Immature natural killer cell (primary cell): ENCODE measurements at regions not wholly inside any gene's neighbourhood (a gene's known extent, or its start where the extent isn't known, plus 50 kb on each side); places are given as distances from the start of the nearest gene placed in this dataset.

ENCODE experiments used
- DNase-seq, 3 donors: peaks; one replicate each; pipeline ENCODE4 v3.0.0; 2022; ENCODE audit warnings: mixed read lengths in 1 of 3
- H3K27ac Mint-ChIP-seq, 6 donors: one replicate each; pipeline ENCODE4 v1.8.0; 2020; ENCODE audit warnings: mixed read lengths in 6 of 6, mild to moderate bottlenecking in 5 of 6, inconsistent platforms in 4 of 6, moderate library complexity in 3 of 6
- H3K27me3 Mint-ChIP-seq, 3 donors: one replicate each; pipeline ENCODE4 v1.8.0; 2020 to 2021; ENCODE audit warnings: low read depth in 3 of 3, mild to moderate bottlenecking in 3 of 3, mixed read lengths in 3 of 3, moderate library complexity in 3 of 3, inconsistent platforms in 1 of 3
- H3K36me3 Mint-ChIP-seq, 3 donors: one replicate each; pipeline ENCODE4 v1.8.0; 2020; ENCODE audit warnings: mixed read lengths in 3 of 3, inconsistent platforms in 2 of 3, mild to moderate bottlenecking in 2 of 3
- H3K4me1 Mint-ChIP-seq, 2 donors: one replicate each; pipeline ENCODE4 v1.8.0; 2020; ENCODE audit warnings: inconsistent platforms in 2 of 2, mild to moderate bottlenecking in 2 of 2, mixed read lengths in 2 of 2, moderate library complexity in 1 of 2
- H3K4me3 Mint-ChIP-seq, 5 donors: one replicate each; pipeline ENCODE4 v1.8.0; 2020; ENCODE audit warnings: mild to moderate bottlenecking in 5 of 5, mixed read lengths in 5 of 5, inconsistent platforms in 3 of 5, moderate library complexity in 3 of 5
- H3K9me3 Mint-ChIP-seq, 6 donors: one replicate each; pipeline ENCODE4 v1.8.0; 2020; ENCODE audit warnings: mild to moderate bottlenecking in 6 of 6, mixed read lengths in 6 of 6, inconsistent platforms in 4 of 6, moderate library complexity in 3 of 6

DNA sequence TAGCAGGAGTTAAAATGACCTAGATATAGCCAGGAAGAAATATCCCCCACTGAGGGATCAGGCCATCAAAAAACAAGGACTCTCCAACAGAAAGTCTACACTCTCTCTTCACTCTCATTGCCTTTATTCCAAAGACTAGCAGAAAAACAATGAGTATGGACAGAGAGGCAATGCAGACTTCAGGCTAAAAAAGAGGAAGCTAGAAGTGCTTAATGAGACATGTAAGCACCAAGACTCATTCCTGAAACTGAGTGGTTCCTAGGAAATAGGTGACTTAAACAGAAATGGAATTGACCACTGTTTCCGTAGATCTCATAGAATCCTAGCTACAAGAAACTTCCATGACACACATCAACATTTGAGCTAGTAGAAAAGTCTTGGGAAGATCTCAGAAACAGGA is 387.3 kb downstream of the KDM5D start:
- DNase-seq = no peak

DNA sequence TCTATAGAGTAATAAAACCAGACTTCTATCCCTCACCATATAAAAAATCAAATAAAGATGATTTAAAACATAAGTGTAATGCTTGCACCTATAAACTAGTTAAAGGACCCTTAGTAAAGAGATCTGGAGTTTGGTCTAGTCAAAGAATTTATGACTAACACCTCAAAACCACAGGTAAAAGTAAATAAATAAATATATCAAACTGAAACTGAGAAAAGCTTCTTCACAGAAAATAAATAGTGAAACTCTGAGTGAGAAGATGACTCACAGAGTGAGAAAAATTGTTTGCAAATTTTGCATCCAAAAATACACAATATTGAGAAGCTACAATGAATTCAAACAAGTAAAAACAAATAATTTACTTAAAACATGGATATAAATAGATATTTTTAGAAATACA is 387.8 kb downstream of the KDM5D start:
- Mint-ChIP-seq H3K4me1 (no peaks in the 10 kb centered on the region), H3K27ac (no peak overlapping the region), H3K27me3 (no peaks in the 10 kb centered on the region), H3K36me3 (no peaks in the 10 kb centered on the region), H3K4me3 (no peak overlapping the region), H3K9me3 (peaks cover 0 to 2% (median 0%) of the 10 kb centered on the region in 6 donors)
- no peak for DNase-seq

More for the DNA sequence above, 387.3 kb downstream of the KDM5D start:
- peaks cover 0 to 2% (median 0%) of the 10 kb centered on the region in 6 donors for H3K9me3 Mint-ChIP-seq
- H3K27me3 Mint-ChIP-seq = no peaks in the 10 kb centered on the region
- no peak overlapping the region for H3K4me3 Mint-ChIP-seq
- no peaks in the 10 kb centered on the region for H3K4me1 Mint-ChIP-seq
- H3K27ac Mint-ChIP-seq = no peak overlapping the region
- no peaks in the 10 kb centered on the region for H3K36me3 Mint-ChIP-seq

DNA sequence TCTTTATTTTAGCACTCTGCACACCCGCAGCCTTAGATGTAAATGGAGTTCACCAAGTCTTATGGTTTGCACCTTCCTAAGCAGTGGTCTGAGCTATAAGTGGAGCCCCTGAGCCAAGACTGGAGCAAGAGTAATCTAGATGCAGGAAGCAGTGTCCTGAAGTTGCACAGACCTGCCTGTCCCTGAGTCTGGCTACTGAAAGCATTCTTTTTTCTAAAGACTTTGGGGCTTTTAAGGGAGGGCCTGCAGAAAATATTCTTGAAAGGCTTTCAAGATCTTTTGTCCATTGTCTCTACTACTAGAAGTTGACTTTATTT is 389.7 kb downstream of the KDM5D start:
- no peak for DNase-seq
- H3K9me3 Mint-ChIP-seq = peaks cover 0 to 2% (median 0%) of the 10 kb centered on the region in 6 donors
- H3K4me3 Mint-ChIP-seq = no peak overlapping the region
- no peak overlapping the region for H3K27ac Mint-ChIP-seq
- H3K27me3 Mint-ChIP-seq = no peaks in the 10 kb centered on the region
- H3K36me3 Mint-ChIP-seq = no peaks in the 10 kb centered on the region
- no peaks in the 10 kb centered on the region for H3K4me1 Mint-ChIP-seq

DNA sequence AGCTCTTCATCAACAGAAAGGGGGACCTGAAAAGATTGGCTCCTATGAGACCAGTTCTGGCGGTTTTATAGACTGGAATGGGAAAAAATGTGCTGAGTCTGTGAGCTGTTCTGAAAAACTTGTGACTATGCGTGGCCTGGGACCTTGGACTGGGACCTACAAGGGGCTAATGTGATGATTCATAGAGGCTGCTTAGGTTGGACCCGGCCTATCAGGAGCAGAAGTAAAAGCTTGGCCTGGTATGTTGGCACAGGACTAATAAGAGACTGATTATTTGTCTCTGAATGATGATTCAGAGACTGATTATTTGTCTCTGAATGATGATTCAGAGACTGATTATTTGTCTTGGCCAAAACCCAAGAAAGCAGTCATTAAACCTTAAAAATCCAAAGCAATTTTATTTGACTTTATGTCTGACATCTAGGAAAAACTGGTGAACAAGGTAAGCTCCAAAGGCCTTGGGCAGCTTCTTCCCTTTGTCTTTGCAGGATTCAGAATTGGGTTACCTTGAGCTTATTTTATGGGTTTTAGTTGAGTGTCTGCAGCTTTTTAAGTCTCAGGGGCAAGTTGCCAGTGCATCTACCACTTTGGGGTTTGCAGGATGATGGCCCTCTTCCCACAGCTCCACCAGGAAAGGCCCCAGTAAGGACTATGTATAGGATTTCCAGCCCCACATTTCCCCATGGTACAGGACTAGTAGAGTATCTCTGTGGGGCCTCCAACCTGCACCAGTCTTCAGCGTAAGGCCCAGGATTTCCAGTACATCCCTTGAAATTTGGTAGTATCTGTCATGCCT is 390.3 kb downstream of the KDM5D start:
- no peaks in the 10 kb centered on the region for H3K36me3 Mint-ChIP-seq
- H3K9me3 Mint-ChIP-seq = no peaks in the 10 kb centered on the region
- no peak for DNase-seq
- H3K4me3 Mint-ChIP-seq = no peak overlapping the region
- H3K4me1 Mint-ChIP-seq = no peaks in the 10 kb centered on the region
- H3K27me3 Mint-ChIP-seq = no peaks in the 10 kb centered on the region
- H3K27ac Mint-ChIP-seq = no peak overlapping the region

DNA sequence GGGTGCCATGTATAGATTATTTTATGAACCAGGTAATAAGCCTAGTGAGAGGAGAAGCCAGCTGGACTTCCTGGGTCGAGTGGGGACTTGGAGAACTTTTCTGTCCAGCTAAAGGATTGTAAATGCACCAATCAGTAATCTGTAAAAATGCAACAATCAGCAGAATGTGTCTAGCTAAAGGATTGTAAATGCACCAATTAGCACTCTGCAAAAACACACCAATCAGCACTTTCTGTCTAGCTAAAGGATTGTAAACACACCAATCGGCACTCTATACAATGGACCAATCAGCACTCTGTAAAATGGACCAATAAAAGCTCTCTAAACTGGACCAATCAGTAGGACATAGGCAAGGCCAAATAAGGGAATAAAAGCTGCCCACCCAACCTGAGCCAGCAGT is 392.9 kb downstream of the KDM5D start:
- no peak for DNase-seq
- Mint-ChIP-seq H3K27me3 (no peaks in the 10 kb centered on the region), H3K27ac (no peak overlapping the region), H3K4me1 (no peaks in the 10 kb centered on the region), H3K9me3 (no peaks in the 10 kb centered on the region), H3K36me3 (no peaks in the 10 kb centered on the region), H3K4me3 (no peak overlapping the region)

DNA sequence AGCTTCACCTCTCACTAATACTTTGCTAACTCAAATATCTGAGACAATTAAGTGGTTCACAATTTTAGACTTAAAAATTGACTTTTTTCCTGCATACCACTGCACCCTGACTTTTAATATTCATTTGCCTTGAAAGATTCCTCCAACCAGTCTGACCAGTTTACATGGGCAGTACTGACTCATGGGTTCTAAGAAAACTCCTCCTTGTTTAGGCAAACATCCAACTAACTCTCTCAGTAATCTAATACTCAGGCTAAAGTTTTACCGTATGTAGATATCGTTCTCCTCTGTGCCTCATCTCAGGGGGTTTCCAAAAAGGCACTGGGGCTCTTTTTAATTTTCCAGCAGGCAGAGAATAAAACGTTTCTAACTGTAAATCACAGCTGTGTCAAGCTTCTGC is 422.8 kb downstream of the KDM5D start:
- no peak overlapping the region for H3K4me3 Mint-ChIP-seq
- no peak overlapping the region for H3K27ac Mint-ChIP-seq
- H3K9me3 Mint-ChIP-seq = peaks cover 0 to 9% (median 0%) of the 10 kb centered on the region in 6 donors
- H3K27me3 Mint-ChIP-seq = no peaks in the 10 kb centered on the region
- no peaks in the 10 kb centered on the region for H3K36me3 Mint-ChIP-seq
- no peak for DNase-seq
- no peaks in the 10 kb centered on the region for H3K4me1 Mint-ChIP-seq

DNA sequence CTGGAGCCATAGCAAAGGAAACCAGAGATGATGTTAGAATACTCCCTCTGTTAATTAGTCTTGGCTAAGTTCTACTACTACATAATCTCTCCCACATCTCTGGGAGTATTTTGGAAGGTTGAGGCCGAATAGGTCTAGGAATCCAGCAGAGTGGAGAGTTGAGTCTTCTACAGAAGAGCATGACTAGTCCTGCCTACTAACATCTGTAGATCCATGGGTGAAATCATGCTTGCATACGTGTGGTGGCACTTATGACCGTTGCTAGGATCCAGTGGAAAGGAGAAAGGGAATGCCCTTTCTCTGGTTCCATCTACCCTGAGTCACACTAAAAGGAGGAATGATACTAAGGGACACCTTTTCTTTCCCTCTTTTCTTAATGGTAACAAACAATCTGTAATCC is 425.4 kb downstream of the KDM5D start:
- H3K27ac Mint-ChIP-seq = no peak overlapping the region
- no peak for DNase-seq
- H3K9me3 Mint-ChIP-seq = peaks cover 0 to 11% (median 0%) of the 10 kb centered on the region in 6 donors
- no peaks in the 10 kb centered on the region for H3K36me3 Mint-ChIP-seq
- H3K4me1 Mint-ChIP-seq = no peaks in the 10 kb centered on the region
- H3K4me3 Mint-ChIP-seq = no peak overlapping the region
- no peaks in the 10 kb centered on the region for H3K27me3 Mint-ChIP-seq

DNA sequence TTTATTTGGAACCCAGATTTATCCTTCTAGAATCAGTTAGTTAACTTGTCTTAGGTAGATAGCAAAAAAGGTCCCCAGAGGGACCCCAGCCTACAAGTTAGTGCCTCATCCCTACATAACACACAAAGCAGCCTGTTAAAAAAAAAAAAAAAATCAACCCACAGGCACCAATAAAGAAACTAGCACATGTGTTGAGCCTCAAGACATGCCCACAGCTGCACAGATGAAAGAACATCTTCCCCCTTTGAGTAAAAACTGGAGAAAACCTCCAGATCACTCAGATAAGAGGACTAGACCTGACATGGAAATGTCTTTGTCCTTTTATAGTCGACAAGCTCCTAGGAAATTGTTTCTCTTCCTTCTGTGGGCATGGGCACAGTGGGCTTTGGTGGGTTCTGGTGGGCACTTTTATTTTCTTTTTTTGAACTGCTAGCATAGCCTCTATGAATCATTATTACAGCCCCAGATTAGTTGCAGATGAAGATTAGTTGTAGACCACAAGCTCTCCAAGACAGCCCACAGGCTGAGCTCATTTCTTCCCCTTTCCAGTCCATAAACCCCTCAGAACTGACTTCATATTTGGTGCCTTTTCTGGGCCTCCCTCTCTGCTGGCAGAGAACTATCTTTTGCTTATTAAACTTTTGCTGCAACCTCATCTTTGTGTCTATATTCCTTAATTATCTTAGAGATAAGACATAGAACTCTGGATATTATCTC is 427.1 kb downstream of the KDM5D start:
- H3K4me3 Mint-ChIP-seq = no peak overlapping the region
- H3K36me3 Mint-ChIP-seq = no peaks in the 10 kb centered on the region
- H3K4me1 Mint-ChIP-seq = no peaks in the 10 kb centered on the region
- no peaks in the 10 kb centered on the region for H3K27me3 Mint-ChIP-seq
- no peak for DNase-seq
- no peak overlapping the region for H3K27ac Mint-ChIP-seq
- peaks cover 0 to 10% (median 0%) of the 10 kb centered on the region in 6 donors for H3K9me3 Mint-ChIP-seq

DNA sequence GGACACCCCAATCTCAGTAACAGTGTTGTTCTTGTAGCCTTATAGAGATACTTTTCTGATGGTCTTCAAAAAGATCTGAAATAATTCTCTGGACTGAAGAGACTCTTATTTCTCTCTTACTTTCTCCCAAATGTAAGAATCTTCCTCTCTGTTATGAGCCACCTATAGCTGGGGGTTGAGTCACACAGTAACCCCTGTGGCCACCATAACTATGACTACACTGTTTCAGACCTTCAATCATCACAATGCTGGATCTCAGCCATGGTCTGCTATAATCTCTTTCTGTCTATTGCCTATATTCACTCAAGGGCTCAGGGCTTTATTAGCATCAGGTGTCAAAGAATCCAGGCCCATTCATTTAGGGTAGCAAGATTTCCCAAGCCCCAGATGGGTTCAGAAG is 436.9 kb downstream of the KDM5D start:
- Mint-ChIP-seq H3K4me1 (no peaks in the 10 kb centered on the region), H3K4me3 (no peak overlapping the region)

DNA sequence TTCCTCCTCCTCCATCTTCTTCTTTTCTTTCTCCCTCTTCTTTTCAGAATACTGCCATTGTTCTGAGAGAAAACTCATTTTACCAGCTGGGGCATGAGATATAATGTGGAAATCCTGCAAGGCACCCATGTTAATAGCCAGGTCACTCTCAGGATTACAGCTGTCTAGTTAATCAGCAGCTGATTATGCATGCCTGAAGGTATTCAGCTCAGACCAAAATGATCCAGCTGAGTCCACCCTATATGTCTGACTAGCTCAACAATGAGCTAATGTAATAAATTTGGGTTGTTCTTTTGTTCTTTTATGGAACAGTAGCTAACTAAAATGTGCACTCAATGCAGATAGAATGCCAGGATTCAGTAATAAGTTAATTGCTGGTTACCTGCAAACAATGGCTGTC is 441.4 kb downstream of the KDM5D start:
- DNase-seq = no peak
- H3K27me3 Mint-ChIP-seq = no peaks in the 10 kb centered on the region

More for the DNA sequence above, 436.9 kb downstream of the KDM5D start:
- DNase-seq = no peak
- Mint-ChIP-seq H3K9me3 (peaks cover 0 to 4% (median 0%) of the 10 kb centered on the region in 6 donors), H3K27ac (no peak overlapping the region), H3K36me3 (no peaks in the 10 kb centered on the region), H3K27me3 (no peaks in the 10 kb centered on the region)

DNA sequence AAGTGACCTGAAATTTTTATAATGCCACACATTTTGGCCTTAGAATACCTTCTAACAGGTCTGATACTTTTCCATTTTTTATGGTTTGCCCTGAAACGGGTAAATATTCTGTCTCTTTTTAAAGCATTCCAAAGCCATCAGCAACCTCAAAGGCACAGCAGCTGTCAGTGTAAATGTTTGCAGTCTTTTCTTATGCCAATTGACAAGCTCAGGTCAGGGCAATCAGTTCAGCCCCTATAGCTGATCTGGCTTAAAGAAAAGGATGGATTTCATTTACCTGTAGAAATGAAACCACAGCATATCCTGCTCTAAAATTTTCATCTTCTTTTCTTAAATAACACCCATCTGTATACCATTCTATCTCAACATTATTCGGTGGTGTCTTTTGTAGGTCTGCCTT is 453.6 kb downstream of the KDM5D start:
- H3K27ac Mint-ChIP-seq = no peak overlapping the region
- no peak for DNase-seq
- no peaks in the 10 kb centered on the region for H3K9me3 Mint-ChIP-seq
- H3K4me1 Mint-ChIP-seq = no peaks in the 10 kb centered on the region
- H3K27me3 Mint-ChIP-seq = peaks cover 0 to 3% (median 0%) of the 10 kb centered on the region in 3 donors
- H3K36me3 Mint-ChIP-seq = no peaks in the 10 kb centered on the region
- no peak overlapping the region for H3K4me3 Mint-ChIP-seq

More for the DNA sequence above, 441.4 kb downstream of the KDM5D start:
- H3K4me1 Mint-ChIP-seq = no peaks in the 10 kb centered on the region
- H3K36me3 Mint-ChIP-seq = no peaks in the 10 kb centered on the region
- H3K4me3 Mint-ChIP-seq = no peak overlapping the region
- peaks cover 0 to 11% (median 0%) of the 10 kb centered on the region in 6 donors for H3K9me3 Mint-ChIP-seq
- H3K27ac Mint-ChIP-seq = no peak overlapping the region

DNA sequence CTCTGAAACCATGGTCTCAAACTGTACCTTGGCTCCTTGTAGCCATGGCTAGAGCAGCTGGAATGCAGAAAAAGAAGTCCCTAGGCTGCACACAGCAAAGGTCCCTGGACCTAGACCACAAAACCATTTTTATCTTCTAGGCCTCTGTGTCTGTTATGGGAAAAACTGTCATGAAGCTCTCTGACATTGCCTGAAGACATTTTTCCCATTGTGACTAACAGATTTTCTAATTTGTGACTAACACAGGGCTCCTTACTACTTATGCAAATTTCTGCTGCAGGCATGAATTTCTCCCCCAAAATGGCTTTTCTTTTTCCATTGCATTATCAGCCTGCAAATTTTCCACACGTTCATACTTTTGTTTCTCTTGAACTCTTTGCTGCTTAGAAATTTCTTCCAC is 470.4 kb downstream of the KDM5D start:
- no peak overlapping the region for H3K4me3 Mint-ChIP-seq
- no peaks in the 10 kb centered on the region for H3K9me3 Mint-ChIP-seq
- H3K4me1 Mint-ChIP-seq = no peaks in the 10 kb centered on the region
- H3K36me3 Mint-ChIP-seq = no peaks in the 10 kb centered on the region
- H3K27ac Mint-ChIP-seq = no peak overlapping the region
- DNase-seq = no peak
- H3K27me3 Mint-ChIP-seq = no peaks in the 10 kb centered on the region

DNA sequence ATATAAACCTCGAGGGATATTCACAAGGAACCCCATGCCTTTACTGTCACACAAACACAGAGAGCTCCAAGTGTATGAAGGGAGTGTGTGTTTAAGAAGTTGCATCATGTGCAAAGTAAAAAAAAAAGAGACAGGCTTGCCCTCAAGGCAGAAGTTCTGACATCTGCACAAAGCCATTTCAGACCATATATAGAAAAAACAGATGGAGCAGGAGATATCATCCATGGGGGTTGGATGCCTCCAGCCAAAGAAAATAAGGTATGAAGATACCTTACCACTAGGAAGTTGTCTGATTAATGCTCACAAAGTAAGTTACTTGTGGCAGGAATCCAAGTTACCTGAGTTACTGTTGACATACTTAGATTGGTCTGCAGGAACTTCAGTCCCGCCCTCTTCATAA is 476.2 kb downstream of the KDM5D start:
- Mint-ChIP-seq H3K36me3 (no peaks in the 10 kb centered on the region), H3K9me3 (no peaks in the 10 kb centered on the region), H3K27ac (no peak overlapping the region), H3K4me3 (no peak overlapping the region), H3K4me1 (no peaks in the 10 kb centered on the region), H3K27me3 (no peaks in the 10 kb centered on the region)
- DNase-seq = no peak

DNA sequence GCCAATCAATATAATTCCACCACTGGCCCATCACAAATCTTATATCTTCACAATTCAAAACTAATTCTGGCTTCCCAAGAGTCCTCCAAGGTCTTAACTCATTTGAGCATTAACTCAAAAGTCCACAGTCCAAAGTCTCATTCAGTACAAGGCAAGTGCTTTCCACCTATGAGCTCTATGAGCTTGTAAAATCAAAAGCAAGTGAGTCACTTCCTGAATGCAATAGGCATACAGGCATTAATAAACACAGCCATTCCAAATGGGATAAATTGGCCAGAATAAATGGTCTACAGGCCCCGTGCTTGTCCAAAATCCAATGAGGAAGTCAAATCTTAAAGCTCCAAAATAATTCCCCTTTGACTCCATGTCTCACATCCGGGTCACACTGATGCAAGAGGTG is 479.1 kb downstream of the KDM5D start:
- H3K27me3 Mint-ChIP-seq = no peaks in the 10 kb centered on the region
- no peak overlapping the region for H3K4me3 Mint-ChIP-seq
- no peaks in the 10 kb centered on the region for H3K4me1 Mint-ChIP-seq
- no peak for DNase-seq
- H3K27ac Mint-ChIP-seq = no peak overlapping the region
- no peaks in the 10 kb centered on the region for H3K36me3 Mint-ChIP-seq
- H3K9me3 Mint-ChIP-seq = no peaks in the 10 kb centered on the region

DNA sequence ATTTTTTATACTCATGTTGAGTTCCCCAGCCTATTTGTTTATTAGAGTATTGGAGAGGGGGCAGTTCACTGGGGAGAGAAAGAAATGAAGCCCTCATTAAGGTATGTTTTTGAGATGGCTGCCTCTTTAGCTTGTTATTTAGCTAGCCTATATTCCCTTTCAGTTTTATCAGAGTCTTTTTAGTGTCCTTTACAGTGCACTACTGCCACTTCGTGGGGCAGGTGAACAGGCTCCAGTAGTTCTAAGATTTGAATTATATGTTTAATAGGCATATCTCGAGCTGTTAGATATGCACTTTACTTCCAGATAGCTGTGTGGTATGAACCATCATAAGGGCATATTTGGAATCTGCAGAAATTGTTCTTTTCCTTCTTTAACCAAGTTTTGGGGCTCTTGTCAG is 482.2 kb downstream of the KDM5D start:
- no peak overlapping the region for H3K27ac Mint-ChIP-seq
- H3K9me3 Mint-ChIP-seq = peaks cover 0 to 2% (median 0%) of the 10 kb centered on the region in 6 donors
- no peak for DNase-seq

More for the DNA sequence above, 482.2 kb downstream of the KDM5D start:
- H3K4me1 Mint-ChIP-seq = no peaks in the 10 kb centered on the region
- peaks cover 0 to 2% (median 0%) of the 10 kb centered on the region in 3 donors for H3K36me3 Mint-ChIP-seq
- H3K27me3 Mint-ChIP-seq = no peaks in the 10 kb centered on the region
- H3K4me3 Mint-ChIP-seq = no peak overlapping the region
